HT-29 (cell line): ENCODE measurements at regions not wholly inside any gene's neighbourhood (a gene's known extent, or its start where the extent isn't known, plus 50 kb on each side); places are given as distances from the start of the nearest gene placed in this dataset.

Source experiments
- DNase-seq: peaks from one replicate; pipeline ENCODE4 v3.0.0-alpha.2; 2015; ENCODE audit warnings: low spot score

GRCh38 chr12:105744371-105745058 is 394.2 kb downstream of the NUAK1 start:
- DNase-seq: no peak

- DNase-seq: no peak
Observed at GRCh38 chr12:105745811-105746210, 392.9 kb downstream of the NUAK1 start.

- no peak for DNase-seq
Observed at GRCh38 chr12:105748806-105749600, 389.8 kb downstream of the NUAK1 start.

- no peak for DNase-seq
Observed at GRCh38 chr12:105750096-105750495, 388.7 kb downstream of the NUAK1 start.

GRCh38 chr12:105754313-105754712 is 384.4 kb downstream of the NUAK1 start:
- DNase-seq: no peak

- DNase-seq: no peak
Observed at GRCh38 chr12:105756961-105757360, 381.8 kb downstream of the NUAK1 start.

GRCh38 chr12:105759149-105759548 is 379.6 kb downstream of the NUAK1 start:
- peak; percentile 7 for DNase-seq

- no peak for DNase-seq
Observed at GRCh38 chr12:105761075-105761474, 377.7 kb downstream of the NUAK1 start.

GRCh38 chr12:105764216-105764835 is 374.4 kb downstream of the NUAK1 start:
- DNase-seq: no peak

- DNase-seq: no peak
Observed at GRCh38 chr12:105765053-105766014, 373.4 kb downstream of the NUAK1 start.

- no peak for DNase-seq
Observed at GRCh38 chr12:105766029-105766428, 372.7 kb downstream of the NUAK1 start.

GRCh38 chr12:105769486-105769885 is 369.3 kb downstream of the NUAK1 start:
- DNase-seq: no peak

- DNase-seq: no peak
Observed at GRCh38 chr12:105773471-105773870, 365.3 kb downstream of the NUAK1 start.

- DNase-seq: no peak
Observed at GRCh38 chr12:105774037-105774436, 364.7 kb downstream of the NUAK1 start.

GRCh38 chr12:105775343-105775742 is 363.4 kb downstream of the NUAK1 start:
- DNase-seq: no peak

GRCh38 chr12:105783983-105784947 is 354.5 kb downstream of the NUAK1 start:
- DNase-seq: no peak

- no peak for DNase-seq
Observed at GRCh38 chr12:105793421-105793820, 345.3 kb downstream of the NUAK1 start.

GRCh38 chr12:105798256-105798845 is 340.4 kb downstream of the NUAK1 start:
- DNase-seq: no peak

- DNase-seq: no peak
Observed at GRCh38 chr12:105799103-105799502, 339.7 kb downstream of the NUAK1 start.

GRCh38 chr12:105801351-105801750 is 337.4 kb downstream of the NUAK1 start:
- DNase-seq: no peak
